Endothelial cell of umbilical vein (primary cell): ENCODE measurements at regions not wholly inside any gene's neighbourhood (a gene's known extent, or its start where the extent isn't known, plus 50 kb on each side); places are given as distances from the start of the nearest gene placed in this dataset.

Experiments used
- BruUV-seq: library from RNA; stranded (reverse); fragments of 400-500 nt; replicated peaks from 2 replicates; lab custom pipeline; 2021; lab: Mats Ljungman, UMichigan
- CTCF ChIA-PET: fragments of 300-600, 350-600 bp; sonication (Branson Sonifier 250); formaldehyde crosslinking; loops from one replicate; lab custom pipeline; 2021; ENCODE audit warnings: antibody characterized with exemption, inconsistent platforms; lab: Charles Lee
- POLR2A ChIA-PET: fragments of 300-600, 350-600 bp; sonication (Branson Sonifier 250); formaldehyde crosslinking; loops from one replicate; lab custom pipeline; 2021; ENCODE audit warnings: antibody characterized with exemption, inconsistent platforms; lab: Charles Lee
- DNase-seq: peaks from one replicate; pipeline ENCODE4 v3.0.0-alpha.2; 2011; ENCODE audit warnings: low read depth, low spot score
- FAIRE-seq: peaks from 2 replicates; lab custom pipeline; 2011; peaks lifted over from hg19 to GRCh38; lab: Jason Lieb, UNC
- H2AFZ ChIP-seq: 2 replicates; pipeline ENCODE4 v1.6.0; 2012; ENCODE audit warnings: low read depth, low read length, control low read depth, inconsistent platforms
- H3K27ac ChIP-seq: 2 replicates; pipeline ENCODE4 v1.5.1; 2011; ENCODE audit warnings: low read depth, mild to moderate bottlenecking, control low read depth, low read length, moderate library complexity; ENCODE audit not compliant: insufficient read depth
- H3K27me3 ChIP-seq, 2 experiments: 2 replicates each; pipeline versions ENCODE4 v1.6.0 to v1.6.1; 2011; ENCODE audit warnings: low read length in 2 of 2, mixed read lengths in 1 of 2; ENCODE audit not compliant: control insufficient read depth in 2 of 2, insufficient read depth in 2 of 2
- H3K36me3 ChIP-seq, 2 experiments: 2 replicates in 1 of 2; 3 replicates in 1 of 2; pipeline ENCODE4 v1.5.1; 2011; ENCODE audit warnings: low read length in 2 of 2, mild to moderate bottlenecking in 1 of 2, moderate library complexity in 1 of 2; ENCODE audit not compliant: control insufficient read depth in 2 of 2, insufficient read depth in 2 of 2; ENCODE audit errors: extremely low read depth in 1 of 2
- H3K4me1 ChIP-seq: 3 replicates; pipeline ENCODE4 v1.5.1; 2011; ENCODE audit warnings: mild to moderate bottlenecking, low read length; ENCODE audit not compliant: control insufficient read depth, insufficient read depth; ENCODE audit errors: extremely low read depth
- H3K4me2 ChIP-seq: 2 replicates; pipeline ENCODE4 v1.6.1; 2011; ENCODE audit warnings: low read length, control low read depth, mixed read lengths; ENCODE audit not compliant: insufficient read depth
- H3K4me3 ChIP-seq, 3 experiments: fragments of 200-600 bp in 1 of 3; sonication (generic), shearing (Covaris generic) in 1 of 3; replicated peaks in 1 of 3; 2 replicates each; pipeline ENCODE4 v1.5.1; 2011 to 2016; ENCODE audit warnings: control low read depth in 3 of 3, low read length in 3 of 3, mild to moderate bottlenecking in 2 of 3, inconsistent platforms in 1 of 3, low read depth in 1 of 3, moderate library complexity in 1 of 3; ENCODE audit not compliant: insufficient read depth in 1 of 3
- H3K79me2 ChIP-seq: 2 replicates; pipeline ENCODE4 v1.6.0; 2012; ENCODE audit warnings: low read length, inconsistent platforms; ENCODE audit not compliant: control insufficient read depth, insufficient read depth
- H3K9ac ChIP-seq: replicated peaks from 2 replicates; pipeline ENCODE3; 2011; ENCODE audit warnings: low read length, control low read depth; ENCODE audit not compliant: insufficient read depth; ENCODE audit errors: extremely low read depth
- H3K9me1 ChIP-seq: replicated peaks from 3 replicates; pipeline ENCODE4 v1.6.0; 2011; ENCODE audit warnings: mild to moderate bottlenecking, low read length; ENCODE audit not compliant: control insufficient read depth, insufficient read depth; ENCODE audit errors: extremely low read depth
- H3K9me3 ChIP-seq: replicated peaks from 2 replicates; pipeline ENCODE4 v1.5.1; 2012; ENCODE audit warnings: low read length, inconsistent platforms; ENCODE audit not compliant: control insufficient read depth, insufficient read depth
- H4K20me1 ChIP-seq: replicated peaks from 2 replicates; pipeline ENCODE3; 2011; ENCODE audit warnings: mild to moderate bottlenecking, low read length; ENCODE audit not compliant: control insufficient read depth, insufficient read depth; ENCODE audit errors: extremely low read depth
- CTCF ChIP-seq, 2 donors: IDR thresholded peaks; 1 replicate in 1 of 2; 2 replicates in 1 of 2; pipeline ENCODE4 v1.5.1; 2011; ENCODE audit warnings: low read length in 2 of 2, mild to moderate bottlenecking in 2 of 2, moderate library complexity in 2 of 2, control low read depth in 1 of 2, inconsistent platforms in 1 of 2, low read depth in 1 of 2; ENCODE audit not compliant: insufficient read depth in 1 of 2; ENCODE audit errors: extremely low read depth in 1 of 2
- EZH2 ChIP-seq: IDR thresholded peaks from 2 replicates; pipeline ENCODE4 v1.6.1; 2012; ENCODE audit warnings: borderline replicate concordance, low read depth, mild to moderate bottlenecking, moderate library complexity, low read length, inconsistent platforms; ENCODE audit not compliant: severe bottlenecking
- FOS ChIP-seq: IDR thresholded peaks from 2 replicates; pipeline ENCODE4 v1.6.1; 2011; ENCODE audit warnings: mild to moderate bottlenecking, low read length, moderate library complexity, borderline replicate concordance; ENCODE audit not compliant: insufficient read depth
- GATA2 ChIP-seq: IDR thresholded peaks from 2 replicates; pipeline ENCODE4 v1.7.0; 2011; ENCODE audit warnings: low read depth, mild to moderate bottlenecking, moderate library complexity, mixed read lengths, low read length; ENCODE audit not compliant: insufficient read length, insufficient read depth
- JUN ChIP-seq: IDR thresholded peaks from 2 replicates; pipeline ENCODE4 v1.6.1; 2011; ENCODE audit warnings: borderline replicate concordance, low read depth; ENCODE audit not compliant: insufficient read length, insufficient read depth
- MAX ChIP-seq: IDR thresholded peaks from 2 replicates; pipeline ENCODE4 v1.6.1; 2011; ENCODE audit not compliant: insufficient read depth, insufficient read length
- MYC ChIP-seq: IDR thresholded peaks from one replicate; pipeline ENCODE4 v1.6.1; 2011; ENCODE audit warnings: mild to moderate bottlenecking, low read depth, low read length
- POLR2A ChIP-seq: IDR thresholded peaks from 2 replicates; pipeline ENCODE4 v1.6.1; 2012; ENCODE audit warnings: low read depth, mild to moderate bottlenecking, control low read depth, low read length
- POLR2AphosphoS5 ChIP-seq: IDR thresholded peaks from 2 replicates; pipeline ENCODE4 v1.6.1; 2012; ENCODE audit warnings: low read depth, mild to moderate bottlenecking, control low read depth, low read length, moderate library complexity; ENCODE audit not compliant: insufficient read depth
- dilution Hi-C: fragments of 300-500 bp; cut with MboI; formaldehyde crosslinking; loops from one replicate; pipeline ENCODE4 v1.15.0; 2019; ENCODE audit warnings: low sequenced_read_pairs; ENCODE audit not compliant: extremely low pct_ligation_motif_present
- intact Hi-C: fragments of 100-400 bp; cut with micrococcal nuclease; formaldehyde crosslinking; loops from one replicate; pipeline ENCODE4 v1.10.0; 2022

- intact Hi-C loops (no loop called here), dilution Hi-C loops (no loop called here)
- H3K9me3 ChIP-seq: no peaks in the 10 kb centered on the region
- no TSS peak for BruUV-seq
- FAIRE-seq (no peak), DNase-seq (no peak)
- H4K20me1 ChIP-seq: no peaks in the 10 kb centered on the region
- H3K9me1 ChIP-seq: no peaks in the 10 kb centered on the region
- TF ChIP-seq FOS: no peak
- TF ChIP-seq JUN: no peak
- no peak for TF ChIP-seq POLR2A
- TF ChIP-seq POLR2AphosphoS5: no peak
- TF ChIP-seq MAX: no peak
- no peak for TF ChIP-seq EZH2
- TF ChIP-seq MYC: no peak
- no peak overlapping the region for H2AFZ ChIP-seq
- H3K4me2 ChIP-seq: no peak overlapping the region
- no peak overlapping the region for H3K9ac ChIP-seq
- H3K27me3 ChIP-seq: no peaks in the 10 kb centered on the region
- H3K79me2 ChIP-seq: no peaks in the 10 kb centered on the region
- no peak overlapping the region for H3K4me3 ChIP-seq
- no peaks in the 10 kb centered on the region for H3K36me3 ChIP-seq
- H3K4me1 ChIP-seq: no peaks in the 10 kb centered on the region
- no peak overlapping the region for H3K27ac ChIP-seq
- ChIA-PET CTCF (no interaction called here), POLR2A (no interaction called here)
Measured at GRCh38 chrX:114071412-114071811, 512.5 kb upstream of the HTR2C start.

GRCh38 chrX:114065577-114066223, 518.2 kb upstream of the HTR2C start:
- intact Hi-C loops: no loop called here
- no peaks in the 10 kb centered on the region for H3K36me3 ChIP-seq
- POLR2A ChIA-PET: no interaction called here
- no peak overlapping the region for H3K9ac ChIP-seq
- no peaks in the 10 kb centered on the region for H4K20me1 ChIP-seq
- H3K4me3 ChIP-seq: no peak overlapping the region
- DNase-seq (no peak), FAIRE-seq (no peak)
- no peak for TF ChIP-seq EZH2
- TF ChIP-seq POLR2AphosphoS5: no peak
- TF ChIP-seq JUN: no peak
- TF ChIP-seq POLR2A: no peak
- TF ChIP-seq GATA2: no peak
- TF ChIP-seq FOS: no peak
- TF ChIP-seq MAX: no peak
- TF ChIP-seq MYC: no peak
- no peak for TF ChIP-seq CTCF (IDR thresholded peaks at IDR 0.05; ENCODE audit: extremely low read depth in 1 of 2, insufficient read depth in 1 of 2, low read depth in 1 of 2, low read length in 2 of 2)
- H3K4me2 ChIP-seq: no peak overlapping the region
- H3K27ac ChIP-seq: no peak overlapping the region
- no peaks in the 10 kb centered on the region for H3K9me3 ChIP-seq
- dilution Hi-C loops: no loop called here
- H2AFZ ChIP-seq: no peak overlapping the region
- H3K27me3 ChIP-seq: no peaks in the 10 kb centered on the region
- H3K79me2 ChIP-seq: no peaks in the 10 kb centered on the region
- BruUV-seq: no TSS peak
- H3K4me1 ChIP-seq: no peaks in the 10 kb centered on the region
- no peaks in the 10 kb centered on the region for H3K9me1 ChIP-seq
- CTCF ChIA-PET: no interaction called here
